ENCODE measurements at regions not wholly inside any gene's neighbourhood (a gene's known extent, or its start where the extent isn't known, plus 50 kb on each side); places are given as distances from the start of the nearest gene placed in this dataset.

- Histone ChIP-seq H3K27ac (ENCODE audit: low read depth, low read length) (no peak overlapping the region), H3K4me3 (ENCODE audit: extremely low read depth in 1 of 4, insufficient read depth in 2 of 4, low read depth in 3 of 4, low read length in 4 of 4) (no peak overlapping the region), H3K27me3 (replicated peaks in 1 of 4; ENCODE audit: control insufficient read depth in 3 of 4, extremely low read depth in 1 of 4, insufficient read depth in 3 of 4, low read length in 3 of 4) (peaks cover 0 to 8% (median 0%) of the 10 kb centered on the region in 4 experiments; a peak in 2 of 7 replicates), H2BK20ac (ENCODE audit: low read length) (no peak overlapping the region), H3K36me3 (ENCODE audit: control insufficient read depth in 2 of 4, insufficient read depth in 4 of 4, low read length in 3 of 4) (no peaks in the 10 kb centered on the region), H3K23ac (ENCODE audit: insufficient read length) (no peak overlapping the region), H3K23me2 (ENCODE audit: low read depth, low read length) (no peaks in the 10 kb centered on the region), H3K18ac (ENCODE audit: extremely low read depth, low read length) (no peak overlapping the region), H4K91ac (replicated peaks; ENCODE audit: insufficient read length, low read length) (no peak overlapping the region), H3K4me2 (ENCODE audit: insufficient read depth in 1 of 2, low read depth in 2 of 2, low read length in 2 of 2) (no peak overlapping the region), H3K14ac (ENCODE audit: insufficient read length) (no peak overlapping the region), H3K9ac (replicated peaks in 1 of 4; ENCODE audit: extremely low read depth in 1 of 4, low read depth in 3 of 4, low read length in 3 of 4) (no peak overlapping the region), H4K8ac (ENCODE audit: extremely low read depth, insufficient read depth, low read length) (peak overlapping the region; percentile 39; the same call in 1 of the 2 replicates), H3K9me3 (ENCODE audit: insufficient read depth in 2 of 2, low read depth in 1 of 2, low read length in 1 of 2) (no peaks in the 10 kb centered on the region), H2AFZ (ENCODE audit: low read length) (no peak overlapping the region), H3K4ac (replicated peaks; ENCODE audit: insufficient read length, low read depth, low read length) (no peak overlapping the region), H2AK5ac (ENCODE audit: low read depth, low read length) (peak overlapping the region; percentile 1; the same call in 1 of the 2 replicates), H2BK5ac (ENCODE audit: low read depth, low read length) (no peak overlapping the region), H3K4me1 (replicated peaks in 1 of 4; ENCODE audit: control insufficient read depth in 3 of 4, insufficient read depth in 4 of 4, low read length in 3 of 4) (peaks cover 0 to 10% (median 3%) of the 10 kb centered on the region in 4 experiments; a peak in 6 of 7 replicates), H3K56ac (replicated peaks; ENCODE audit: insufficient read length, low read depth, low read length) (no peak overlapping the region), H2BK12ac (ENCODE audit: low read depth, low read length) (no peak overlapping the region), H3K79me2 (ENCODE audit: control insufficient read depth in 1 of 2, insufficient read depth in 2 of 2, low read length in 2 of 2) (no peaks in the 10 kb centered on the region), H4K20me1 (replicated peaks in 1 of 2; ENCODE audit: control insufficient read depth in 1 of 2, insufficient read depth in 2 of 2, low read length in 2 of 2) (no peaks in the 10 kb centered on the region), H3K79me1 (ENCODE audit: low read depth, low read length) (no peaks in the 10 kb centered on the region), H2BK120ac (replicated peaks; ENCODE audit: low read depth, low read length) (no peak overlapping the region), H4K5ac (ENCODE audit: insufficient read length, low read depth, low read length) (no peak overlapping the region), H2BK15ac (ENCODE audit: low read length) (no peak overlapping the region)
- WGBS, 2 experiments (ENCODE audit: extremely low coverage in 1 of 2, insufficient coverage in 1 of 2, insufficient read length in 1 of 2, insufficient replicate concordance in 2 of 2, low coverage in 1 of 2, low lambda C conversion rate in 2 of 2, missing lambda C conversion rate in 1 of 2): 78% methylated on average over 13 of the region's 13 CpGs; no CpG with 5 or more reads in 1 of the 2 experiments
- CTCF ChIA-PET (ENCODE audit: partially characterized antibody): interaction anchor here (1.1 to 2.6 kb wide), 9 partner anchors 13 to 196 kb away, joined by 3 to 12 read pairs (median 4); no protein-coding TSS in a partner anchor
- FAIRE-seq (no peak), DNase-seq (ENCODE audit: low read depth in 1 of 2, low spot score in 2 of 2) (peak in 1 of 2 experiments; percentile 67)
- POLR2A ChIA-PET (ENCODE audit: partially characterized antibody): interaction anchor here (0.7 to 1.3 kb wide), 2 partner anchors 40 to 110 kb away, joined by 3 to 4 read pairs; no protein-coding TSS in a partner anchor
- no peak for TF ChIP-seq PHF8 (conservative IDR thresholded peaks at IDR 0.05; ENCODE audit: low read depth, low read length)
- no peak for TF ChIP-seq EGR1 (IDR thresholded peaks at IDR 0.05; ENCODE audit: borderline replicate concordance, low read depth, low read length)
- TF ChIP-seq POU5F1 (IDR thresholded peaks at IDR 0.05; ENCODE audit: low read depth, low read length): no peak
- peak; percentile 70 for TF ChIP-seq CEBPB (IDR thresholded peaks at IDR 0.05; ENCODE audit: low read depth, low read length)
- TF ChIP-seq USF2 (IDR thresholded peaks at IDR 0.05; ENCODE audit: low read length): peak; percentile 81
- TF ChIP-seq ATF3 (IDR thresholded peaks at IDR 0.05; ENCODE audit: insufficient read depth, low read depth, low read length): 0 out of 2 replicates have a peak, but pooled peaks have one; percentile 7
- TF ChIP-seq SP1 (IDR thresholded peaks at IDR 0.05; ENCODE audit: low read depth, low read length): no peak
- TF ChIP-seq CTBP2 (IDR thresholded peaks at IDR 0.05; ENCODE audit: borderline replicate concordance, insufficient read depth, insufficient read length, low read length): no peak
- TF ChIP-seq JUND (IDR thresholded peaks at IDR 0.05; ENCODE audit: low read length): no peak
- TF ChIP-seq, protein P1, sequence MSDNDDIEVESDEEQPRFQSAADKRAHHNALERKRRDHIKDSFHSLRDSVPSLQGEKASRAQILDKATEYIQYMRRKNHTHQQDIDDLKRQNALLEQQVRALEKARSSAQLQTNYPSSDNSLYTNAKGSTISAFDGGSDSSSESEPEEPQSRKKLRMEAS (IDR thresholded peaks at IDR 0.05): peak; percentile 72
- TF ChIP-seq HDAC2 (IDR thresholded peaks at IDR 0.05; ENCODE audit: borderline replicate concordance in 1 of 2, low read depth in 2 of 2, low read length in 2 of 2): no peak
These were observed 50.3 kb upstream of the SLC6A6 start for GRCh38 chr3:14352002-14352627.

Data from H1 (cell line).